ENCODE measurements at regions not wholly inside any gene's neighbourhood (a gene's known extent, or its start where the extent isn't known, plus 50 kb on each side); places are given as distances from the start of the nearest gene placed in this dataset.
"Not testable (repeated sequence)": the region's sequence is repeated elsewhere in the genome, so short reads cannot be mapped to it uniquely, and the experiment has no call there.

DNA sequence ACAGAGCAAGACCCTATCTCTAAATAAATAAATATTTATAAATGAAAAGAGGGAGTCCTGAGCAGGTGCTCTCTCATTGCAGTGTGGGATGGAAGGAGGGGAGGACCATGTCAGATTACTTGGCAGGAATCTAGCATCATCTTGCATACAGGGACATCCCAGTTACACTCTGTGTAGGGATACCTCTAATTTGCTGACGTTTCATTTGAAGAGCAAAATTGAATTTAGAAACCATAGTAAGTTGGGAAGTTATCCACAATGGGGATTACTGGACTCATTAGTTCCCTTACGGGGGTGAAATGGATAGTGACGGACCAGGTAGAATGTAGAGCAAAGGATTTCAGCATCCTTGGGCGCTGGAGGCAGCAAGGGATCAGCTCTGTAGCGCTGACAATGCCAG is 52.1 kb downstream of the ARHGEF18 start:
- Histone ChIP-seq H3K9me3 (no peaks in the 10 kb centered on the region), H3K27ac (no peak overlapping the region), H3K36me3 (peaks cover 0 to 3% (median 0%) of the 10 kb centered on the region in 3 donors), H3K4me3 (no peak overlapping the region), H3K4me1 (peaks cover 0 to 23% (median 10%) of the 10 kb centered on the region in 4 donors), H3K27me3 (no peaks in the 10 kb centered on the region)
- no peak for DNase-seq (ENCODE audit: low spot score in 2 of 2)
- TF ChIP-seq EP300 (IDR thresholded peaks at IDR 0.05) (no peak), POLR2A (IDR thresholded peaks at IDR 0.05) (no peak), CTCF (IDR thresholded peaks at IDR 0.05) (no peak)
- 88 to 92% methylated on average over 5 of the region's 5 CpGs for WGBS, 2 donors

DNA sequence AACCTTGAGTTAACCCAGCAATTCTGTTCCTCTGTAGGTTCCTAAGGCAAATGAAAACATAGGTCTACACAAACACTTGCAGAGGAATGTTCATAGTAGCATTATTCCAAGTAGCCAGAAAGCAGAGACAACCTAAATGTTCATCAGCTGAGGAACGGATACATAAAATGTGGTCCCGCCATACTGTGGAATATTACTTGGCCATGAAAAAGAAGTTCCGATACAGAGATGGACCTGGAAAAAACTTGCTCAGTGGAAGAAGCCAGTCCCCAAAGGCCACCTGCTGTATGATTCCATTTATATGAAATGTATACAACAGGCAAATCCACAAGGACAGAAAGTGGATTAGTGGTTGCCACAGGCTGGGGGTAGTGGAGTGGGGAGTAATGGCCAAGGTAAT is 53.0 kb downstream of the ARHGEF18 start:
- TF ChIP-seq CTCF (IDR thresholded peaks at IDR 0.05) = no peak
- TF ChIP-seq EP300 (IDR thresholded peaks at IDR 0.05) = no peak
- TF ChIP-seq POLR2A (IDR thresholded peaks at IDR 0.05) = no peak
- WGBS, 2 donors = 98 to 100% methylated on average over 3 of the region's 3 CpGs
- Histone ChIP-seq H3K4me1 (peaks cover 0 to 14% (median 4%) of the 10 kb centered on the region in 4 donors), H3K27me3 (no peaks in the 10 kb centered on the region), H3K27ac (no peak overlapping the region), H3K4me3 (no peak overlapping the region), H3K9me3 (no peaks in the 10 kb centered on the region), H3K36me3 (peaks cover 0 to 3% (median 0%) of the 10 kb centered on the region in 3 donors)
- no peak for DNase-seq (ENCODE audit: low spot score in 2 of 2)

GRCh38 chr19:7405482-7405881 is 56.7 kb downstream of the ARHGEF18 start:
- H3K9me3 ChIP-seq; DNase-seq (ENCODE audit: low spot score in 2 of 2); H3K27me3 ChIP-seq; H3K27ac ChIP-seq; H3K4me1 ChIP-seq; H3K4me3 ChIP-seq; H3K36me3 ChIP-seq: not testable (repeated sequence)
- WGBS, 2 donors = 95 to 96% methylated on average over 5 of the region's 5 CpGs

DNA sequence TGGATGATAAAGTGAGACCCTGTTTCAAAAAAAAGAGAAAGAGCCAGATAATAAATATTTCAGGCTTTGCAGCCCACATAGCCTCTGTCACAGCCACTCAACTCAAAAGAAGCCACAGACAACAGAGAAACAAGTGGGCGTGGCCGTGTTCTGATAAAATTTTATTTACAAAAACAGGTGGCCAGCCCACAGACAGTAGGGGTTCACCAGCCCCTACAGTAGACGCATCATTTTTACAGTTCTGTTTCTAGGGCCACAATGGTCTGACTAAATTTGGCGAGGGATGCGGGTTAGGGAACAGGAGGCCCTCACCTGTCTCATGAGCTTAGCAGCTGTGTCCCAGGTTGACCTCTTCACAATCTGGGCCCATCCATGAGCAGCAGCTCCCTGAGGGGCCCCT is 59.5 kb downstream of the ARHGEF18 start:
- WGBS, 2 donors = 91 to 92% methylated on average over 5 of the region's 5 CpGs
- H3K27me3 ChIP-seq = no peaks in the 10 kb centered on the region
- H3K4me1 ChIP-seq = no peaks in the 10 kb centered on the region
- TF ChIP-seq EP300 (IDR thresholded peaks at IDR 0.05) (no peak), POLR2A (IDR thresholded peaks at IDR 0.05) (no peak), CTCF (IDR thresholded peaks at IDR 0.05) (no peak)
- H3K9me3 ChIP-seq = no peaks in the 10 kb centered on the region
- peaks cover 0 to 8% (median 0%) of the 10 kb centered on the region in 3 donors for H3K36me3 ChIP-seq
- DNase-seq (ENCODE audit: low spot score in 2 of 2) = no peak
- no peak overlapping the region for H3K4me3 ChIP-seq
- H3K27ac ChIP-seq = no peak overlapping the region

GRCh38 chr19:7410946-7411345 is 62.2 kb downstream of the ARHGEF18 start:
- DNase-seq (ENCODE audit: low spot score in 2 of 2) = no peak
- no peak overlapping the region for H3K27ac ChIP-seq
- H3K4me3 ChIP-seq = no peak overlapping the region
- 100% methylated on average over 1 of the region's 1 CpG for WGBS, 2 donors
- no peaks in the 10 kb centered on the region for H3K27me3 ChIP-seq
- peaks cover 0 to 13% (median 2%) of the 10 kb centered on the region in 4 donors for H3K4me1 ChIP-seq
- peaks cover 0 to 8% (median 0%) of the 10 kb centered on the region in 3 donors for H3K36me3 ChIP-seq
- H3K9me3 ChIP-seq = no peaks in the 10 kb centered on the region
- no peak for TF ChIP-seq EP300 (IDR thresholded peaks at IDR 0.05)
- TF ChIP-seq POLR2A (IDR thresholded peaks at IDR 0.05) = no peak
- TF ChIP-seq CTCF (IDR thresholded peaks at IDR 0.05) = no peak

- no peak for DNase-seq (ENCODE audit: low spot score in 2 of 2)
- WGBS, 2 donors = 74 to 76% methylated on average over 6 of the region's 6 CpGs
These were observed 64.9 kb downstream of the ARHGEF18 start for GRCh38 chr19:7413629-7414028.

More at GRCh38 chr19:7413629-7414028, 64.9 kb downstream of the ARHGEF18 start:
- Histone ChIP-seq H3K4me1 (peaks cover 0 to 14% (median 2%) of the 10 kb centered on the region in 4 donors), H3K27ac (no peak overlapping the region), H3K27me3 (no peaks in the 10 kb centered on the region), H3K4me3 (no peak overlapping the region), H3K9me3 (no peaks in the 10 kb centered on the region), H3K36me3 (peaks cover 0 to 8% (median 0%) of the 10 kb centered on the region in 3 donors)
- TF ChIP-seq CTCF (IDR thresholded peaks at IDR 0.05) = no peak
